ENCODE measurements at regions not wholly inside any gene's neighbourhood (a gene's known extent, or its start where the extent isn't known, plus 50 kb on each side); places are given as distances from the start of the nearest gene placed in this dataset.
"Not testable (repeated sequence)": the region's sequence is repeated elsewhere in the genome, so short reads cannot be mapped to it uniquely, and the experiment has no call there.

DNA sequence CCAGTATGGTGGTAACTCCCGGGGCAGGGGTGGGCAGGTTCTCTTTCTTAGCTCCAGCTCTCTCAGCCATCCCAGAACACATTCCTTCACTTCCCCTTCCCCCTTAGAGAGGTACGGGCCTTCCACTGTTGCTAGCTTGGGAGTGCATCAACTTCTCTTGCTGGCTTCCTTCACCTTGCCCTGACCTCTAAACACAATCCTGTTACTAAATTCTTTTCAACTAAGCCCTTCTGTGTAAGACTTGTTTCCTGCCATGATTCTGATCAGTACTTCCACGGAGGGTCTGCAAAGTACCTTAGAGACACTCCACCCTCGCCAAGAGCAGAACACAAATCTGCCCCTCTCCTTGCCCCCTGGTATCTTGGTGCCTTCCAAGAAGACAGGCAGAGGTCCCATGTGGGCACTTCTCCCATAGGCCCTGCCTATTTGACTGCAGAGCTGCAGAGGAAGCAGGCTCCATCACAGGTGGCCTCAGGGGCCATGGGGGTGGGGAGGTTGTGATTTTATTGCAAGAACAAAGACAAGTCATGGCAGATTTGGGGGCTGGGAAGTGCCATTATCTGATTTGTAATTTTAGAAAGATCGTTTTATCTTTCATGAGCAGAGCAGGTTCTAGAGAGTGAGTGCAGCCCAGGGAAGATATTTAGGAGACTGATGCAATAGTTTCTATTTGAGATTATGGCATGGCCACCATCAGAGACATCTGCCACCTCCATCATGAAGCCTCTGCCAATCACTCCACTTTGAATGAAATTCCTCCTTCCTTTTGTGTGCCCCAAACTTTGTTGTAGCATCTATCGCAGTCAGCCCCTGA, 182.5 kb upstream of the JUN start:
- WGBS, 2 donors: 79 to 81% methylated on average over 6 of the region's 6 CpGs
- intact Hi-C loops (cut with DNase I; ENCODE audit: low total_unique reads): no loop called here
- no peak for DNase-seq (ENCODE audit: low spot score in 2 of 2)
- TF ChIP-seq POLR2A (IDR thresholded peaks at IDR 0.05): no peak
- TF ChIP-seq, protein P1, sequence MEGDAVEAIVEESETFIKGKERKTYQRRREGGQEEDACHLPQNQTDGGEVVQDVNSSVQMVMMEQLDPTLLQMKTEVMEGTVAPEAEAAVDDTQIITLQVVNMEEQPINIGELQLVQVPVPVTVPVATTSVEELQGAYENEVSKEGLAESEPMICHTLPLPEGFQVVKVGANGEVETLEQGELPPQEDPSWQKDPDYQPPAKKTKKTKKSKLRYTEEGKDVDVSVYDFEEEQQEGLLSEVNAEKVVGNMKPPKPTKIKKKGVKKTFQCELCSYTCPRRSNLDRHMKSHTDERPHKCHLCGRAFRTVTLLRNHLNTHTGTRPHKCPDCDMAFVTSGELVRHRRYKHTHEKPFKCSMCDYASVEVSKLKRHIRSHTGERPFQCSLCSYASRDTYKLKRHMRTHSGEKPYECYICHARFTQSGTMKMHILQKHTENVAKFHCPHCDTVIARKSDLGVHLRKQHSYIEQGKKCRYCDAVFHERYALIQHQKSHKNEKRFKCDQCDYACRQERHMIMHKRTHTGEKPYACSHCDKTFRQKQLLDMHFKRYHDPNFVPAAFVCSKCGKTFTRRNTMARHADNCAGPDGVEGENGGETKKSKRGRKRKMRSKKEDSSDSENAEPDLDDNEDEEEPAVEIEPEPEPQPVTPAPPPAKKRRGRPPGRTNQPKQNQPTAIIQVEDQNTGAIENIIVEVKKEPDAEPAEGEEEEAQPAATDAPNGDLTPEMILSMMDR (IDR thresholded peaks at IDR 0.05): no peak
- no peak overlapping the region for H3K4me3 ChIP-seq (ENCODE audit: low read depth, poor library complexity, severe bottlenecking)

DNA sequence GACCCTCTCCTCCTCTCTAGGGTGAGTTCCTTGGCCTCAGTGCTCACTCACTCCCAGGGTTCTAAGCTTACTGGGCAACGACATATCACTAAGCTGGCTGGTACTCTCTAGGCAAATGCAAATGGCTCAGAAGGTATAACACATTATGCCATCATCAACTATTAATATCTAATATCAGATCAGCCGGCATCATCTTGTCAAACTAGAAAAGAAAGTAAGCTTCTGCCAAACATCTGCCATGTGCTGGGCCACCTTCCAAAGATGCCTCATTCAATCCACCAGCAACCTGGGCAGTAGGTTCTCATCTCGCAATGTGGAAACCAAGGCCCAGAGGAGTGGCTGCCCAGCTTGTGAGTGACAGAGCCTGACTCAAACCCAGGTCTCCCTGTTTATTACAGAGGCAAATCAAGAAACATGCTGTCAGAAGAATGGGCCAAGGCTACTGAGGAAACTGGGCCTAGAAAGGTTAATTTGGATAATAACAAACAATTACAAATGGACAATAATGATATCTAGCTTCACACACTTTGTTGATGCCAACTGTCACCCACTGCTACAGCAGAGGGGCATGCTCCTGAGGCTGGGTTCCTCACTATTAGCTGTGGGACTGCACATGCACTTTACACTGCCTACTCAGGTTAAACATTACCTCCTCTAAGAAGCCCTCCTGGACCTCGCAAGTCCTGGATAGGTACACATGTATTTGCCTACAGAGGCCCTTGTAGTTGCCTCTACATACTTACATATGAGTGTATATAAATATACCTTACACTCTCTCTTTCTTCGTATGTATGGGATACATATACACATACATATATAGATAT, 183.3 kb upstream of the JUN start:
- DNase-seq (ENCODE audit: low spot score in 2 of 2): no peak
- no peak overlapping the region for H3K4me3 ChIP-seq (ENCODE audit: low read depth, poor library complexity, severe bottlenecking)
- 60 to 76% methylated on average over 5 of the region's 5 CpGs for WGBS, 2 donors
- intact Hi-C loops (cut with DNase I; ENCODE audit: low total_unique reads): no loop called here
- TF ChIP-seq, protein P1 (IDR thresholded peaks at IDR 0.05): no peak
- no peak for TF ChIP-seq POLR2A (IDR thresholded peaks at IDR 0.05)

DNA sequence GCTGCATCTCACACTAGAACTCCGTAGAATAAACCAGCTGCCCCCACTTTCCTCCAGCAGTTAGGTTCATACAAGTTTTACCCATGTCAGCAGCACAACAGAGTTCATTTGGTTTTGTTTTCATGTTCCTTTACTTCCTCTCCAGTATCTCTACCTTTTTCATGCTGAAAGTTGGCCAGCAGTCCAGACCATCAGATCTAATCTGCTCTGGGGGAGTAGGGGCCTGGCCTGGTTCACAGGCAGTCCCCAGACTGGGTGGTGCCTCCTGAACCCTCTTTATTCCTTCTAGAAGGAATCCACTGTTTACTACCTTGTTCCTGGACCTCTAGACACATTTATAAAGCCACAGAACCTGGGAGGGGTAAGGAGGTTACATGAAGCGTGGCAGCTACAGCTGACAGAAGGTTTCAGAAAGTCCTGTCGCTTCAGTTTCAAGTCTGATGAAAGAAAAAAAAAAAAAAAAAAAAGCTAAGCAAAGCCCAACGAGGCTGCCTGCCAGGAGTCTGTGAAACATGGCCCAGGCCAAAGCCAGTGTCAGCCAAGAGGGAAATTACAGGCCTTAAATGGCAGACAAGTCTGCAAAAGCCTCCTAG, 184.6 kb upstream of the JUN start:
- intact Hi-C loops (cut with DNase I; ENCODE audit: low total_unique reads): no loop called here
- peak; percentile 81 to 91 for DNase-seq (ENCODE audit: low spot score in 2 of 2)
- WGBS, 2 donors: 9 to 15% methylated on average over 4 of the region's 4 CpGs
- no peak for TF ChIP-seq POLR2A (IDR thresholded peaks at IDR 0.05)
- TF ChIP-seq, protein P1 (IDR thresholded peaks at IDR 0.05): no peak
- H3K4me3 ChIP-seq (ENCODE audit: low read depth, poor library complexity, severe bottlenecking): no peak overlapping the region

DNA sequence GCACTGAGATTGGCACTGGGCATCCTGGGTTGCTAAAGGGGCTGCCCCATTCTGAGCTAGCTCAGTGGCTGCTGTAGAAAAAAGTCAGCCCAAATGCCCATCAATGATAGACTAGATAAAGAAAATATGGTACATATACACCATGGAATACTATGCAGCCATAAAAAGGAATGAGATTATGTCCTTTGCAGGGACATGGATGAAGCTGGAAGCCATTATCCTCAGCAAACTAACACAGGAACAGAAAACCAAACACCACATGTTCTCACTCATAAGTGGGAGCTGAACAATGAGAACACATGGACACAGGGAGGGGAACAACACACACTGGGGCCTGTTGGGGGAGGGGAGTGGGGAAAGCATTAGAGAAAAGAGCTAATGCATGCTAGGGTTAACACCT, 185.3 kb upstream of the JUN start:
- DNase-seq (ENCODE audit: low spot score in 2 of 2); intact Hi-C loops (cut with DNase I; ENCODE audit: low total_unique reads); H3K4me3 ChIP-seq (ENCODE audit: low read depth, poor library complexity, severe bottlenecking): not testable (repeated sequence)

DNA sequence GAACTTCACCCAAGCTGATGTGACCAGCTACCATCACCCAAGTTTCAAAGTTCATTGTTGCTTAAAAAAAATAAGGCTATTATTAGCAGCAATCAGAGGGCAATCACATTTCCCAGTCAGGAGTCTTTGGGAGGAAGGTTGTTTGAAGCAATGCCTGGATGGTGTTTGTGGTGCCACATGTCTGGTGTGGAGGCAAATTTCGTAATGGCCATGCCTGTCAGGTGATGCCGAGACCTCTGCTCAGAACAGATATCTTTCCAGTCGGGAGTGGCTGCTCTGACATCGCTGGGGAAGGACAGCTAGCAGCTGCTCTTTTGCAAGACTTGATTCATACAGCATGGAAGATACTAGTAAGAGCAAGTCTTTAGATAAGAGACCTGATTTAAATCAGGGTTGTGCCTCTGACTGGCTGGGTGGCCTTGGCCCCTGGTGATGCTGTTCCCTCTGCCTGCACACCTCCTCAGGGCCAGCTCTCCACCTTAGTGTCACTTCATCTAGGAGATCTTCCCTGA, 187.8 kb upstream of the JUN start:
- no peak overlapping the region for H3K4me3 ChIP-seq (ENCODE audit: low read depth, poor library complexity, severe bottlenecking)
- intact Hi-C loops (cut with DNase I; ENCODE audit: low total_unique reads): no loop called here
- WGBS, 2 donors: 18 to 30% methylated on average over 4 of the region's 4 CpGs
- DNase-seq (ENCODE audit: low spot score in 2 of 2): peak; percentile 79 to 90
- no peak for TF ChIP-seq POLR2A (IDR thresholded peaks at IDR 0.05)

DNA sequence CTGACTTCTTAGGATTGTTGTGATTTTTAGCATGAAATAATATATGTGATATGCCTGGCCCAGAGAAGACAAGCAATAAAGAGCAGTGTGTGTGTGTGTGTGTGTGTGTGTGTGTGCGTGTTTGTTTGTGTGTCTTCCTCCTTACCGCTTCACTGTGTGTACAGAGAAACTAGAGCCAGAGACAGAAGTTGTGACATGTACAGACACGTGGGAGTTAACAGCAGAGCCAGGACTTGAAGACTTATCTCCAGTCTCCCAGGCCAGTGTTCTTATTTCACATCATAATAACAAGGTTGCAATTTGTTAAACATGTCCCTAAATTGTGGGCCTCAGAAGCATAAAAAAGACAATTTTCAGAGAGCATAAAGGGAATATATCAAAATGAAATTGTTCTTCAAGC, 192.0 kb upstream of the JUN start:
- intact Hi-C loops (cut with DNase I; ENCODE audit: low total_unique reads): no loop called here
- WGBS, 2 donors: 55 to 63% methylated on average over 3 of the region's 3 CpGs
- TF ChIP-seq, protein P1 (IDR thresholded peaks at IDR 0.05): no peak
- no peak for TF ChIP-seq POLR2A (IDR thresholded peaks at IDR 0.05)
- no peak for DNase-seq (ENCODE audit: low spot score in 2 of 2)
- no peak overlapping the region for H3K4me3 ChIP-seq (ENCODE audit: low read depth, poor library complexity, severe bottlenecking)

Measured in lower leg skin (tissue), 4 donors.